ENCODE measurements at regions not wholly inside any gene's neighbourhood (a gene's known extent, or its start where the extent isn't known, plus 50 kb on each side); places are given as distances from the start of the nearest gene placed in this dataset.

DNA sequence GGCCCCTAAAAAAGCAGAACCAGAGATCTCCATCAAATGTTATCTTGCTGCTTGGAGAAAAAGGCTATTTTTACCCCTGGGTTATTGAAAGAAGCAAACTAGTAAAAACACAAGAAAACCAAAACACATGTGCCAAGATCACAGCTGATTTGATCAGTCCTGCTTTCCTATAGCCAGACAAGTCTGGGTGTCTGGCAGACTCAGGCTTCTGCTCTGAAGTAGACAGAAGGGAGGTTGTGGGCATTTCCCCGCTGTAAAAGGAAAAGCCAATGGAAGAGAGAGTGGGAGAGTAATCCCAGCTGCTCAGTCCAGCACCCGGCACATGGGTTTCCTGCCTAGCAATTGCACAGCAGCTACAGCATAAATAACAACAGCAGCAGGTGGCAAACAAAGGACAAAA, 177.9 kb downstream of the PHLDA1 start:
- Histone ChIP-seq H3K27me3 (ENCODE audit: control insufficient read depth in 1 of 2, insufficient read depth in 2 of 2, low read length in 2 of 2) (peaks cover 0 to 11% of the 10 kb centered on the region in 2 experiments), H3K9me3 (ENCODE audit: control insufficient read depth in 1 of 2, insufficient read depth in 1 of 2, low read length in 2 of 2) (no peaks in the 10 kb centered on the region), H3K4me3 (ENCODE audit: low read length) (no peak overlapping the region), H3K27ac (ENCODE audit: low read depth in 1 of 2, low read length in 2 of 2) (no peak overlapping the region), H3K4me1 (ENCODE audit: insufficient read depth, low read length) (no peaks in the 10 kb centered on the region), H3K36me3 (ENCODE audit: insufficient read depth, low read length) (no peaks in the 10 kb centered on the region)
- Mint-ChIP-seq H3K4me1 (ENCODE audit: low read depth) (no peaks in the 10 kb centered on the region), H3K36me3 (ENCODE audit: low read depth) (no peaks in the 10 kb centered on the region), H3K27me3 (peaks cover 12% of the 10 kb centered on the region), H3K4me3 (no peak overlapping the region), H3K9me3 (no peaks in the 10 kb centered on the region), H3K27ac (no peak overlapping the region)
- intact Hi-C loops (cut with DNase I, micrococcal nuclease) = no loop called here
- ATAC-seq (ENCODE audit: poor library complexity) (no peak), DNase-seq (no peak)
- ChIA-PET CTCF (no interaction called here), POLR2A (no interaction called here)
- no peak for TF ChIP-seq CTCF (IDR thresholded peaks at IDR 0.05)

DNA sequence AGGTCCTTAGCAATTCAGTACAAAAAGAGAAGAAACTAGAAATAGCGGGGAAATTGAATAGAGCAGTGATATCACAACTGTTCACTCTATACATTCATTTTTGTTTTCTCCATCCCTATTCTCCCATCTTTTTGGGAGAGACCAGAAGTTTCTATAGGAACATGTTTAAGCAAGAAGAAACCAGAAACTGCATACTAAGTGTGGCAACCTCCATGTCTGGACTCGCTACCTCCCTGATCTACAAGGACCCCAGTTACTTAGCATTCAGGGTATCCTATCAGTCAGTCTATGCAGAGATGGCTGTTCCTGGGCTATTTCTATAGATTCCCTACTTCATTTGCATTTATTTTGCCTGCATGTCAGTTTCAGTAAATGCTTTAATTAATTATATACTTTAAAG, 178.6 kb downstream of the PHLDA1 start:
- no peaks in the 10 kb centered on the region for H3K36me3 ChIP-seq (ENCODE audit: insufficient read depth, low read length)
- Mint-ChIP-seq H3K27ac (no peak overlapping the region), H3K4me1 (ENCODE audit: low read depth) (no peaks in the 10 kb centered on the region), H3K9me3 (no peaks in the 10 kb centered on the region), H3K27me3 (peaks cover 12% of the 10 kb centered on the region), H3K36me3 (ENCODE audit: low read depth) (no peaks in the 10 kb centered on the region), H3K4me3 (no peak overlapping the region)
- intact Hi-C loops (cut with DNase I, micrococcal nuclease) = no loop called here
- no peaks in the 10 kb centered on the region for H3K9me3 ChIP-seq (ENCODE audit: control insufficient read depth in 1 of 2, insufficient read depth in 1 of 2, low read length in 2 of 2)
- DNase-seq = no peak
- H3K4me3 ChIP-seq (ENCODE audit: low read length) = no peak overlapping the region
- no peak for ATAC-seq (ENCODE audit: poor library complexity)
- peaks cover 0 to 11% of the 10 kb centered on the region in 2 experiments for H3K27me3 ChIP-seq (ENCODE audit: control insufficient read depth in 1 of 2, insufficient read depth in 2 of 2, low read length in 2 of 2)
- POLR2A ChIA-PET = no interaction called here
- TF ChIP-seq CTCF (IDR thresholded peaks at IDR 0.05) = no peak
- no peaks in the 10 kb centered on the region for H3K4me1 ChIP-seq (ENCODE audit: insufficient read depth, low read length)
- no peak overlapping the region for H3K27ac ChIP-seq (ENCODE audit: low read depth in 1 of 2, low read length in 2 of 2)
- CTCF ChIA-PET = no interaction called here

- Histone ChIP-seq H3K9me3 (ENCODE audit: control insufficient read depth in 1 of 2, insufficient read depth in 1 of 2, low read length in 2 of 2) (no peaks in the 10 kb centered on the region), H3K27me3 (ENCODE audit: control insufficient read depth in 1 of 2, insufficient read depth in 2 of 2, low read length in 2 of 2) (peaks cover 0 to 11% of the 10 kb centered on the region in 2 experiments), H3K36me3 (ENCODE audit: insufficient read depth, low read length) (no peaks in the 10 kb centered on the region), H3K27ac (ENCODE audit: low read depth in 1 of 2, low read length in 2 of 2) (no peak overlapping the region), H3K4me1 (ENCODE audit: insufficient read depth, low read length) (no peaks in the 10 kb centered on the region), H3K4me3 (ENCODE audit: low read length) (no peak overlapping the region)
- no peaks in the 10 kb centered on the region for H3K36me3 Mint-ChIP-seq (ENCODE audit: low read depth)
- DNase-seq (no peak), ATAC-seq (ENCODE audit: poor library complexity) (no peak)
- H3K4me1 Mint-ChIP-seq (ENCODE audit: low read depth) = no peaks in the 10 kb centered on the region
- no peak for TF ChIP-seq CTCF (IDR thresholded peaks at IDR 0.05)
- POLR2A ChIA-PET = no interaction called here
- intact Hi-C loops (cut with DNase I, micrococcal nuclease) = no loop called here
- CTCF ChIA-PET = no interaction called here
- H3K27me3 Mint-ChIP-seq = peaks cover 12% of the 10 kb centered on the region
- no peak overlapping the region for H3K4me3 Mint-ChIP-seq
- H3K9me3 Mint-ChIP-seq = no peaks in the 10 kb centered on the region
- no peak overlapping the region for H3K27ac Mint-ChIP-seq
These were observed 179.4 kb downstream of the PHLDA1 start for GRCh38 chr12:75852143-75852542.

All from CD4-positive, alpha-beta T cell (primary cell).